ENCODE measurements at regions not wholly inside any gene's neighbourhood (a gene's known extent, or its start where the extent isn't known, plus 50 kb on each side); places are given as distances from the start of the nearest gene placed in this dataset.

- TF ChIP-seq CTCF (IDR thresholded peaks at IDR 0.05) (no peak), POLR2A (IDR thresholded peaks at IDR 0.05) (no peak)
Measured at GRCh38 chr5:4487581-4487980, 652.5 kb upstream of the ADAMTS16 start.

Measured in thyroid gland (tissue), 4 donors.